ENCODE measurements at regions not wholly inside any gene's neighbourhood (a gene's known extent, or its start where the extent isn't known, plus 50 kb on each side); places are given as distances from the start of the nearest gene placed in this dataset.
"Not testable (repeated sequence)": the region's sequence is repeated elsewhere in the genome, so short reads cannot be mapped to it uniquely, and the experiment has no call there.

- H3K4me3 ChIP-seq (ENCODE audit: low read length in 2 of 2), result no peak overlapping the region
- no peaks in the 10 kb centered on the region for H3K27me3 ChIP-seq (ENCODE audit: insufficient read depth, low read length)
- H3K36me3 ChIP-seq (ENCODE audit: insufficient read depth, low read length), result no peaks in the 10 kb centered on the region
- no peaks in the 10 kb centered on the region for H3K4me1 Mint-ChIP-seq
- DNase-seq, result no peak
- H3K4me3 Mint-ChIP-seq, result no peak overlapping the region
- ChIA-PET CTCF (ENCODE audit: partially characterized antibody) (no interaction called here), POLR2A (ENCODE audit: partially characterized antibody) (no interaction called here)
- H3K36me3 Mint-ChIP-seq, result peaks cover 0 to 4% of the 10 kb centered on the region in 2 donors
- no peaks in the 10 kb centered on the region for H3K4me1 ChIP-seq (ENCODE audit: insufficient read depth, low read length)
- peaks cover 0 to 1% of the 10 kb centered on the region in 2 donors for H3K27me3 Mint-ChIP-seq
- intact Hi-C loops (cut with micrococcal nuclease), result no loop called here
- H3K27ac Mint-ChIP-seq, result no peak overlapping the region
- no peak overlapping the region for H3K27ac ChIP-seq (ENCODE audit: low read depth, low read length)
- H3K9me3 Mint-ChIP-seq, result peaks cover 3 to 19% (median 13%) of the 10 kb centered on the region in 8 donors
- H3K9me3 ChIP-seq (ENCODE audit: control insufficient read depth in 1 of 2, low read length in 2 of 2), result no peaks in the 10 kb centered on the region
Observed at GRCh38 chr17:26731005-26731921, 562.7 kb upstream of the WSB1 start.

GRCh38 chr17:26731926-26732325, 562.0 kb upstream of the WSB1 start:
- CTCF ChIA-PET (ENCODE audit: partially characterized antibody); H3K27ac Mint-ChIP-seq; H3K36me3 Mint-ChIP-seq; H3K4me1 Mint-ChIP-seq; H3K27me3 ChIP-seq (ENCODE audit: insufficient read depth, low read length); H3K4me1 ChIP-seq (ENCODE audit: insufficient read depth, low read length); H3K4me3 ChIP-seq (ENCODE audit: low read length in 2 of 2); H3K27me3 Mint-ChIP-seq; H3K36me3 ChIP-seq (ENCODE audit: insufficient read depth, low read length); H3K27ac ChIP-seq (ENCODE audit: low read depth, low read length); H3K9me3 ChIP-seq (ENCODE audit: control insufficient read depth in 1 of 2, low read length in 2 of 2); H3K4me3 Mint-ChIP-seq; intact Hi-C loops (cut with micrococcal nuclease); POLR2A ChIA-PET (ENCODE audit: partially characterized antibody): not testable (repeated sequence)
- peak in 1 of 5 donors; percentile 28 for DNase-seq
- H3K9me3 Mint-ChIP-seq, result peaks cover 4 to 22% (median 15%) of the 10 kb centered on the region in 8 donors

DNA sequence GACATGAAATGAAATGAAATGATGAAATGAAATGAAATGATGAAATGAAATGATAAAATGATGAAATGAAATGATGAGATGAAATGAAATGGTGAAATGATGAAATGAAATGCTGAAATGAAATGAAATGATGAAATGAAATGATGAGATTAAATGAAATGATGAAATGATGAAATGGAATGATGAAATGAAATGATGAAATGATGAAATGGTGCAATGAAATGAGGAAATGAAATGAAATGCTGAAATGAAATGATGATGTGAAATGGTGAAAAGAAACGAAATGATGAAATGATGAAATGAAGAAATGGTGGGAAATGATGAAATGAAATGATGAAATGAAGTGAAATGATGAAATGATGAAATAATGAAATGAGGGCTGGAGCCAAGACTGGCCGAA, 559.1 kb upstream of the WSB1 start:
- H3K4me1 Mint-ChIP-seq; H3K4me1 ChIP-seq (ENCODE audit: insufficient read depth, low read length); H3K36me3 Mint-ChIP-seq; H3K27ac ChIP-seq (ENCODE audit: low read depth, low read length); H3K36me3 ChIP-seq (ENCODE audit: insufficient read depth, low read length); DNase-seq; CTCF ChIA-PET (ENCODE audit: partially characterized antibody); H3K27me3 Mint-ChIP-seq; POLR2A ChIA-PET (ENCODE audit: partially characterized antibody); intact Hi-C loops (cut with micrococcal nuclease); H3K4me3 Mint-ChIP-seq; H3K9me3 ChIP-seq (ENCODE audit: control insufficient read depth in 1 of 2, low read length in 2 of 2); H3K27me3 ChIP-seq (ENCODE audit: insufficient read depth, low read length); H3K4me3 ChIP-seq (ENCODE audit: low read length in 2 of 2); H3K27ac Mint-ChIP-seq: not testable (repeated sequence)
- peaks cover 3 to 40% (median 27%) of the 10 kb centered on the region in 8 donors for H3K9me3 Mint-ChIP-seq

DNA sequence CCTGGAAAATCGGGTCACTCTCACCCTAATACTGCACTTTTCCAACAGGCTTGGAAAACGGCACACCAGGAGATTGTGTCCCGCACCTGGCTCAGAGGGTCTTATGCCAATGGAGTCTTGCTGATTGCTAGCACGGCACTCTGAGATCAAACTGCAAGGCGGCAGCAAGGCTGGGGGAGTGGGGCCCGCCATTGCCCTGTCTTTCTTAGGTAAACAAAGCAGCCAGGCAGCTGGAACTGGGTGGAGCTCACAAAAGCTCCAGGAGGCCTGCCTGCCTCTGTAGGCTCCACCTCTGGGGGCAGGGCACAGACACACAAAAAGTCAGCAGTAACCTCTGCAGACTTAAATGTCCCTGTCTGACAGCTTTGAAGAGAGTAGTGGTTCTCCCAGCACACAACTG, 557.9 kb upstream of the WSB1 start:
- H3K27ac ChIP-seq (ENCODE audit: low read depth, low read length); CTCF ChIA-PET (ENCODE audit: partially characterized antibody); H3K4me3 ChIP-seq (ENCODE audit: low read length in 2 of 2); H3K4me1 ChIP-seq (ENCODE audit: insufficient read depth, low read length); H3K27ac Mint-ChIP-seq; H3K4me1 Mint-ChIP-seq; H3K27me3 ChIP-seq (ENCODE audit: insufficient read depth, low read length); DNase-seq; H3K36me3 ChIP-seq (ENCODE audit: insufficient read depth, low read length); H3K4me3 Mint-ChIP-seq; H3K36me3 Mint-ChIP-seq; POLR2A ChIA-PET (ENCODE audit: partially characterized antibody); H3K27me3 Mint-ChIP-seq; H3K9me3 ChIP-seq (ENCODE audit: control insufficient read depth in 1 of 2, low read length in 2 of 2); intact Hi-C loops (cut with micrococcal nuclease): not testable (repeated sequence)
- H3K9me3 Mint-ChIP-seq, result peaks cover 3 to 48% (median 29%) of the 10 kb centered on the region in 8 donors

- DNase-seq, result no peak
- no peaks in the 10 kb centered on the region for H3K9me3 ChIP-seq (ENCODE audit: control insufficient read depth in 1 of 2, low read length in 2 of 2)
- no peaks in the 10 kb centered on the region for H3K36me3 ChIP-seq (ENCODE audit: insufficient read depth, low read length)
- no peaks in the 10 kb centered on the region for H3K36me3 Mint-ChIP-seq
- H3K27ac Mint-ChIP-seq, result no peak overlapping the region
- peaks cover 0 to 2% (median 0%) of the 10 kb centered on the region in 4 donors for H3K4me1 Mint-ChIP-seq
- H3K9me3 Mint-ChIP-seq, result peaks cover 2 to 24% (median 12%) of the 10 kb centered on the region in 8 donors
- intact Hi-C loops (cut with micrococcal nuclease), result no loop called here
- H3K4me1 ChIP-seq (ENCODE audit: insufficient read depth, low read length), result no peaks in the 10 kb centered on the region
- H3K27ac ChIP-seq (ENCODE audit: low read depth, low read length), result no peak overlapping the region
- H3K27me3 ChIP-seq (ENCODE audit: insufficient read depth, low read length), result no peaks in the 10 kb centered on the region
- H3K27me3 Mint-ChIP-seq, result peaks cover 0 to 2% of the 10 kb centered on the region in 2 donors
- CTCF ChIA-PET (ENCODE audit: partially characterized antibody), result no interaction called here
- no peak overlapping the region for H3K4me3 ChIP-seq (ENCODE audit: low read length in 2 of 2)
- POLR2A ChIA-PET (ENCODE audit: partially characterized antibody), result no interaction called here
- H3K4me3 Mint-ChIP-seq, result no peak overlapping the region
Observed at GRCh38 chr17:26765860-26766709, 527.8 kb upstream of the WSB1 start.

DNA sequence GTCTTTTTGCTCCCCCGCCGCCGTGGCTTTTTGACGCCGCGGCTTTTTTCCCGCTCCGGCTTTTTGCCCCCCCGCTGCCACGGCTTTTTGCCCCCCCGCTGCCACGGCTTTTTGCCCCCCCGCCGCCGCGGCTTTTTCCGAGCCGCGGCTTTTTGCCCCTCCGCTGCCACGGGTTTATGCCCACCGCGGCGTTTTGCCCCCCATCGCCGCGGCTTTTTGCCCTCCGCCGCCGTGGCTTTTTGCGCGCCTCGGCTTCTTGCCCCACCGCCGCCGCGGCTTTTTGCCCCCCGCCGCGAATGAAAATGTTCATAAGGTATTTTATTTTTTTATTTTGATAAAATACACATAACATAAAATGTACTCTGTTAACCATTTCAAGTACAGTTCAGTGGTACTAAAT, 527.2 kb upstream of the WSB1 start:
- H3K4me1 Mint-ChIP-seq, result peaks cover 0 to 2% (median 0%) of the 10 kb centered on the region in 4 donors

More for the DNA sequence above, 527.2 kb upstream of the WSB1 start:
- DNase-seq, result no peak
- no peak overlapping the region for H3K4me3 Mint-ChIP-seq
- H3K27ac Mint-ChIP-seq, result no peak overlapping the region
- H3K9me3 Mint-ChIP-seq, result peaks cover 2 to 24% (median 12%) of the 10 kb centered on the region in 8 donors
- H3K4me3 ChIP-seq (ENCODE audit: low read length in 2 of 2), result no peak overlapping the region
- no peaks in the 10 kb centered on the region for H3K9me3 ChIP-seq (ENCODE audit: control insufficient read depth in 1 of 2, low read length in 2 of 2)
- no peaks in the 10 kb centered on the region for H3K27me3 ChIP-seq (ENCODE audit: insufficient read depth, low read length)
- H3K36me3 Mint-ChIP-seq, result no peaks in the 10 kb centered on the region
- ChIA-PET POLR2A (ENCODE audit: partially characterized antibody) (no interaction called here), CTCF (ENCODE audit: partially characterized antibody) (no interaction called here)
- intact Hi-C loops (cut with micrococcal nuclease), result no loop called here
- no peaks in the 10 kb centered on the region for H3K4me1 ChIP-seq (ENCODE audit: insufficient read depth, low read length)
- no peak overlapping the region for H3K27ac ChIP-seq (ENCODE audit: low read depth, low read length)
- H3K36me3 ChIP-seq (ENCODE audit: insufficient read depth, low read length), result no peaks in the 10 kb centered on the region
- peaks cover 0 to 2% of the 10 kb centered on the region in 2 donors for H3K27me3 Mint-ChIP-seq
